ENCODE measurements at regions not wholly inside any gene's neighbourhood (a gene's known extent, or its start where the extent isn't known, plus 50 kb on each side); places are given as distances from the start of the nearest gene placed in this dataset.

DNA sequence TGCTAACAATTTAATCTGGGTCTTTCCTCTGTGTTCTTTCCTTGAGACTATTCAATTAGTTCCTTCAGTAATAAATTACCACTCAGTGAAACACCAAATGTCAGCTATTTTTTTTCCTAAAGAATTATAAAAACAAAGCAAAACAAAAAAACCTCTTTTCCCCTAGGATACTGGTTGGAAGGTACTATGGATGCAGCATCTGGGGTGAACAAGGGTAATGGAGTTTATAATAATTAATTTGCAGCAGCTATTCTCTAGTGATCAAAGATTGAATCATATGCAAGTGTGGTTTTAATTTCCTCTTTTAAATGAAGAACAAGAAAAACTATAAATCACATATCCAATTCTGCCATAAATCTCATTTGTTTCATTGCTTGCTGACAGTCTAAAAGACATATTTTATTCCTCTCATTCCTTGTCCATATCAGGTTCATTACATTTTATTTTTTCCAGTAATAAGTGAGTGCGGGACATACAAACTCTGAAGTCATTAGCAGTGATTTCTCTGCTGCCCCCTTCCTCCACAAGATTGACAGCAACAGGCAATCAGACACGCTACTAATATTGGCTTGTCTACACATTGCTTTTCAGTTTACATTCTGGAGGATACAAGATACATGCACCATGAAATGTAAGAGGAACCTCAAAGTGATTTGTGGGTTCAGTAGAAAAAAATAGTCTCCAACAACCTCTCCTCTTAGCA is 1093.4 kb upstream of the SLIT2 start:
- TF ChIP-seq POLR2A (IDR thresholded peaks at IDR 0.05): no peak
- TF ChIP-seq, protein P1, sequence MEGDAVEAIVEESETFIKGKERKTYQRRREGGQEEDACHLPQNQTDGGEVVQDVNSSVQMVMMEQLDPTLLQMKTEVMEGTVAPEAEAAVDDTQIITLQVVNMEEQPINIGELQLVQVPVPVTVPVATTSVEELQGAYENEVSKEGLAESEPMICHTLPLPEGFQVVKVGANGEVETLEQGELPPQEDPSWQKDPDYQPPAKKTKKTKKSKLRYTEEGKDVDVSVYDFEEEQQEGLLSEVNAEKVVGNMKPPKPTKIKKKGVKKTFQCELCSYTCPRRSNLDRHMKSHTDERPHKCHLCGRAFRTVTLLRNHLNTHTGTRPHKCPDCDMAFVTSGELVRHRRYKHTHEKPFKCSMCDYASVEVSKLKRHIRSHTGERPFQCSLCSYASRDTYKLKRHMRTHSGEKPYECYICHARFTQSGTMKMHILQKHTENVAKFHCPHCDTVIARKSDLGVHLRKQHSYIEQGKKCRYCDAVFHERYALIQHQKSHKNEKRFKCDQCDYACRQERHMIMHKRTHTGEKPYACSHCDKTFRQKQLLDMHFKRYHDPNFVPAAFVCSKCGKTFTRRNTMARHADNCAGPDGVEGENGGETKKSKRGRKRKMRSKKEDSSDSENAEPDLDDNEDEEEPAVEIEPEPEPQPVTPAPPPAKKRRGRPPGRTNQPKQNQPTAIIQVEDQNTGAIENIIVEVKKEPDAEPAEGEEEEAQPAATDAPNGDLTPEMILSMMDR (IDR thresholded peaks at IDR 0.05): no peak

Data from esophagus squamous epithelium (tissue), 4 donors.